ENCODE measurements at regions not wholly inside any gene's neighbourhood (a gene's known extent, or its start where the extent isn't known, plus 50 kb on each side); places are given as distances from the start of the nearest gene placed in this dataset.

GRCh38 chr10:128922619-128923196, 544.3 kb upstream of the MGMT start:
- Histone ChIP-seq H3K27ac (ENCODE audit: extremely low read length, insufficient read depth, low read length) (no peak overlapping the region), H3K36me3 (replicated peaks in 1 of 2; ENCODE audit: control insufficient read depth in 1 of 2, insufficient read depth in 2 of 2, low read length in 2 of 2) (no peaks in the 10 kb centered on the region), H3K9ac (ENCODE audit: insufficient read depth, low read depth, low read length) (no peak overlapping the region), H4K20me1 (ENCODE audit: insufficient read depth, low read length) (no peaks in the 10 kb centered on the region), H3K4me1 (ENCODE audit: insufficient read depth, low read length) (no peaks in the 10 kb centered on the region), H3K9me3 (ENCODE audit: low read length) (peaks cover 15% of the 10 kb centered on the region; the same call in 1 of the 2 replicates), H3K27me3 (ENCODE audit: control insufficient read depth in 1 of 2, insufficient read depth in 2 of 2, low read length in 2 of 2) (no peaks in the 10 kb centered on the region), H3K4me2 (ENCODE audit: low read depth, low read length) (no peak overlapping the region), H3K79me2 (ENCODE audit: insufficient read depth, low read length) (no peaks in the 10 kb centered on the region), H2AFZ (ENCODE audit: low read length) (no peak overlapping the region), H3K4me3 (replicated peaks in 1 of 3; ENCODE audit: insufficient read depth in 1 of 3, low read depth in 2 of 3, low read length in 3 of 3) (no peak overlapping the region)
- intact Hi-C loops (cut with micrococcal nuclease; ENCODE audit: unreplicated experiment) (no loop called here), in situ Hi-C loops (cut with HindIII; ENCODE audit: extremely low pct_ligation_motif_present, low pct_unique_long_range_greater_than_20kb) (no loop called here)
- TF ChIP-seq CREM (IDR thresholded peaks at IDR 0.05) (no peak), CREM (CRISPR knock-in tag; IDR thresholded peaks at IDR 0.05) (no peak), GATA4 (IDR thresholded peaks at IDR 0.05; ENCODE audit: borderline replicate concordance, low read depth) (no peak), CCAR2 (optimal IDR thresholded peaks at IDR 0.05; ENCODE audit: low read depth, low read length) (no peak), PAF1 (CRISPR knock-in tag; IDR thresholded peaks at IDR 0.05) (no peak), RERE (CRISPR knock-in tag; IDR thresholded peaks at IDR 0.05; ENCODE audit: low read depth) (no peak), SYNCRIP (IDR thresholded peaks at IDR 0.05; ENCODE audit: insufficient read depth, low read depth, low read length) (no peak), ZNF7 (CRISPR knock-in tag; IDR thresholded peaks at IDR 0.05) (no peak), FOXC1 (CRISPR knock-in tag; IDR thresholded peaks at IDR 0.05; ENCODE audit: borderline replicate concordance) (no peak), HBP1 (CRISPR knock-in tag; IDR thresholded peaks at IDR 0.05; ENCODE audit: low read depth) (no peak), ONECUT2 (CRISPR knock-in tag; IDR thresholded peaks at IDR 0.05) (no peak), DMAP1 (CRISPR knock-in tag; IDR thresholded peaks at IDR 0.05) (no peak), ZNF230 (CRISPR knock-in tag; IDR thresholded peaks at IDR 0.05) (no peak), ZFP62 (CRISPR knock-in tag; IDR thresholded peaks at IDR 0.05) (no peak), ISL2 (CRISPR knock-in tag; IDR thresholded peaks at IDR 0.05) (no peak)
- TF ChIP-seq, protein P1, sequence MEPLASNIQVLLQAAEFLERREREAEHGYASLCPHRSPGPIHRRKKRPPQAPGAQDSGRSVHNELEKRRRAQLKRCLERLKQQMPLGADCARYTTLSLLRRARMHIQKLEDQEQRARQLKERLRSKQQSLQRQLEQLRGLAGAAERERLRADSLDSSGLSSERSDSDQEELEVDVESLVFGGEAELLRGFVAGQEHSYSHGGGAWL (CRISPR knock-in tag; IDR thresholded peaks at IDR 0.05): no peak
- TF ChIP-seq, protein P2, sequence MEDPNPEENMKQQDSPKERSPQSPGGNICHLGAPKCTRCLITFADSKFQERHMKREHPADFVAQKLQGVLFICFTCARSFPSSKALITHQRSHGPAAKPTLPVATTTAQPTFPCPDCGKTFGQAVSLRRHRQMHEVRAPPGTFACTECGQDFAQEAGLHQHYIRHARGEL (CRISPR knock-in tag; IDR thresholded peaks at IDR 0.05): no peak
- TF ChIP-seq, protein P3, sequence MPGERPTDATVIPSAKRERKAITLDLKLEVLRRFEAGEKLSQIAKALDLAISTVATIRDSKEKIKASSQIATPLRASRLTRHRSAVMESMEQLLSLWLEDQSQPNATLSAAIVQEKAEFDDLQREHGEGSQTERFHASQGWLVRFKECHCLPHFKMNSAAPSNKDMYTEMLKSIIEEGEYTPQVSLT (CRISPR knock-in tag; IDR thresholded peaks at IDR 0.05; ENCODE audit: borderline replicate concordance, low read depth): no peak
- no peak for ATAC-seq
- WGBS (ENCODE audit: low lambda C conversion rate): 9% methylated on average over 10 of the region's 11 CpGs
- no peak for DNase-seq (ENCODE audit: low spot score)
- POLR2A ChIA-PET: no interaction called here
- no peak for FAIRE-seq
- CTCF ChIA-PET (ENCODE audit: low intra/inter-chr PET ratio, low total read pairs): no interaction called here
- no TSS peak for BruUV-seq (replicated peaks)

Data from HepG2 (cell line).